ENCODE measurements at regions not wholly inside any gene's neighbourhood (a gene's known extent, or its start where the extent isn't known, plus 50 kb on each side); places are given as distances from the start of the nearest gene placed in this dataset.
"Not testable (repeated sequence)": the region's sequence is repeated elsewhere in the genome, so short reads cannot be mapped to it uniquely, and the experiment has no call there.

- no peaks in the 10 kb centered on the region for H3K9me1 ChIP-seq (replicated peaks; ENCODE audit: control insufficient read depth, extremely low read depth, insufficient read depth, low read length)
- H3K27ac ChIP-seq (ENCODE audit: insufficient read depth, low read depth, low read length), result no peak overlapping the region
- dilution Hi-C loops (cut with MboI; ENCODE audit: extremely low pct_ligation_motif_present, low sequenced_read_pairs) (no loop called here), intact Hi-C loops (cut with micrococcal nuclease) (no loop called here)
- H3K27me3 ChIP-seq (ENCODE audit: control insufficient read depth in 2 of 2, insufficient read depth in 2 of 2, low read length in 2 of 2), result no peaks in the 10 kb centered on the region
- ChIA-PET CTCF (no interaction called here), POLR2A (no interaction called here)
- no peaks in the 10 kb centered on the region for H3K79me2 ChIP-seq (ENCODE audit: control insufficient read depth, insufficient read depth, low read length)
- H2AFZ ChIP-seq (ENCODE audit: low read depth, low read length), result no peak overlapping the region
- DNase-seq (ENCODE audit: low read depth, low spot score) (no peak), FAIRE-seq (no peak)
- no peak overlapping the region for H3K4me2 ChIP-seq (ENCODE audit: insufficient read depth, low read length)
- no peaks in the 10 kb centered on the region for H3K36me3 ChIP-seq (ENCODE audit: control insufficient read depth in 2 of 2, extremely low read depth in 1 of 2, insufficient read depth in 2 of 2, low read length in 2 of 2)
- no peaks in the 10 kb centered on the region for H3K9me3 ChIP-seq (replicated peaks; ENCODE audit: control insufficient read depth, insufficient read depth, low read length)
- no peak overlapping the region for H3K4me3 ChIP-seq (replicated peaks in 1 of 3; ENCODE audit: insufficient read depth in 1 of 3, low read depth in 1 of 3, low read length in 3 of 3)
- H4K20me1 ChIP-seq (replicated peaks; ENCODE audit: control insufficient read depth, extremely low read depth, insufficient read depth, low read length), result no peaks in the 10 kb centered on the region
- peaks cover 28% of the 10 kb centered on the region for H3K4me1 ChIP-seq (ENCODE audit: control insufficient read depth, extremely low read depth, insufficient read depth, low read length)
- BruUV-seq (replicated peaks), result no TSS peak
- TF ChIP-seq JUN (IDR thresholded peaks at IDR 0.05; ENCODE audit: borderline replicate concordance, insufficient read depth, insufficient read length, low read depth) (no peak), MAX (IDR thresholded peaks at IDR 0.05; ENCODE audit: insufficient read depth, insufficient read length) (no peak), GATA2 (IDR thresholded peaks at IDR 0.05; ENCODE audit: insufficient read depth, insufficient read length, low read depth, low read length) (no peak), POLR2A (IDR thresholded peaks at IDR 0.05; ENCODE audit: low read depth, low read length) (no peak), POLR2AphosphoS5 (IDR thresholded peaks at IDR 0.05; ENCODE audit: insufficient read depth, low read depth, low read length) (no peak), MYC (IDR thresholded peaks at IDR 0.05; ENCODE audit: low read depth, low read length) (no peak), EZH2 (IDR thresholded peaks at IDR 0.05; ENCODE audit: borderline replicate concordance, low read depth, low read length, severe bottlenecking) (no peak), CTCF (IDR thresholded peaks at IDR 0.05; ENCODE audit: extremely low read depth in 1 of 2, insufficient read depth in 1 of 2, low read depth in 1 of 2, low read length in 2 of 2) (no peak), FOS (IDR thresholded peaks at IDR 0.05; ENCODE audit: borderline replicate concordance, insufficient read depth, low read length) (no peak)
- no peak overlapping the region for H3K9ac ChIP-seq (replicated peaks; ENCODE audit: extremely low read depth, insufficient read depth, low read length)
Measured at GRCh38 chr5:167296661-167297060, 994.8 kb upstream of the WWC1 start.

- FAIRE-seq; H3K9me3 ChIP-seq (replicated peaks; ENCODE audit: control insufficient read depth, insufficient read depth, low read length); H3K27ac ChIP-seq (ENCODE audit: insufficient read depth, low read depth, low read length); dilution Hi-C loops (cut with MboI; ENCODE audit: extremely low pct_ligation_motif_present, low sequenced_read_pairs); H4K20me1 ChIP-seq (replicated peaks; ENCODE audit: control insufficient read depth, extremely low read depth, insufficient read depth, low read length); H3K27me3 ChIP-seq (ENCODE audit: control insufficient read depth in 2 of 2, insufficient read depth in 2 of 2, low read length in 2 of 2); BruUV-seq (replicated peaks); H3K36me3 ChIP-seq (ENCODE audit: control insufficient read depth in 2 of 2, extremely low read depth in 1 of 2, insufficient read depth in 2 of 2, low read length in 2 of 2); H3K9ac ChIP-seq (replicated peaks; ENCODE audit: extremely low read depth, insufficient read depth, low read length); DNase-seq (ENCODE audit: low read depth, low spot score); CTCF ChIA-PET; H3K4me2 ChIP-seq (ENCODE audit: insufficient read depth, low read length); H3K9me1 ChIP-seq (replicated peaks; ENCODE audit: control insufficient read depth, extremely low read depth, insufficient read depth, low read length); H2AFZ ChIP-seq (ENCODE audit: low read depth, low read length); H3K79me2 ChIP-seq (ENCODE audit: control insufficient read depth, insufficient read depth, low read length); intact Hi-C loops (cut with micrococcal nuclease); POLR2A ChIA-PET; H3K4me3 ChIP-seq (replicated peaks in 1 of 3; ENCODE audit: insufficient read depth in 1 of 3, low read depth in 1 of 3, low read length in 3 of 3): not testable (repeated sequence)
- H3K4me1 ChIP-seq (ENCODE audit: control insufficient read depth, extremely low read depth, insufficient read depth, low read length), result peaks cover 16% of the 10 kb centered on the region
Measured at GRCh38 chr5:167299861-167300260, 991.6 kb upstream of the WWC1 start.

All from endothelial cell of umbilical vein (primary cell).